Chondrocyte (in vitro differentiated cells): ENCODE measurements at regions not wholly inside any gene's neighbourhood (a gene's known extent, or its start where the extent isn't known, plus 50 kb on each side); places are given as distances from the start of the nearest gene placed in this dataset.
"Not testable (repeated sequence)": the region's sequence is repeated elsewhere in the genome, so short reads cannot be mapped to it uniquely, and the experiment has no call there.

ENCODE experiments used
- DNase-seq: peaks from one replicate; pipeline ENCODE4 v3.0.0; 2021; ENCODE audit warnings: mixed read lengths, low spot score
- H3K27ac Mint-ChIP-seq: one replicate; pipeline ENCODE4 v1.8.0; 2021; ENCODE audit warnings: mild to moderate bottlenecking, moderate library complexity, mixed read lengths; ENCODE audit not compliant: unreplicated experiment
- H3K27me3 Mint-ChIP-seq: 2 replicates; pipeline ENCODE4 v1.8.0; 2021; ENCODE audit warnings: low read depth, mixed read lengths
- H3K36me3 Mint-ChIP-seq: 2 replicates; pipeline ENCODE4 v1.8.0; 2021; ENCODE audit warnings: low read depth, mixed read lengths
- H3K4me1 Mint-ChIP-seq: 2 replicates; pipeline ENCODE4 v1.8.0; 2021; ENCODE audit warnings: low read depth, mild to moderate bottlenecking, mixed read lengths
- H3K4me3 Mint-ChIP-seq: one replicate; pipeline ENCODE4 v1.8.0; 2021; ENCODE audit warnings: mild to moderate bottlenecking, moderate library complexity, mixed read lengths; ENCODE audit not compliant: unreplicated experiment
- H3K9me3 Mint-ChIP-seq: 2 replicates; pipeline ENCODE4 v1.8.0; 2021; ENCODE audit warnings: low read depth, mixed read lengths
- CTCF ChIP-seq: fragments of 200-600 bp; sonication (generic); IDR thresholded peaks from 2 replicates; pipeline ENCODE4 v1.5.0; 2021; ENCODE audit warnings: antibody characterized with exemption, mild to moderate bottlenecking, moderate library complexity

DNA sequence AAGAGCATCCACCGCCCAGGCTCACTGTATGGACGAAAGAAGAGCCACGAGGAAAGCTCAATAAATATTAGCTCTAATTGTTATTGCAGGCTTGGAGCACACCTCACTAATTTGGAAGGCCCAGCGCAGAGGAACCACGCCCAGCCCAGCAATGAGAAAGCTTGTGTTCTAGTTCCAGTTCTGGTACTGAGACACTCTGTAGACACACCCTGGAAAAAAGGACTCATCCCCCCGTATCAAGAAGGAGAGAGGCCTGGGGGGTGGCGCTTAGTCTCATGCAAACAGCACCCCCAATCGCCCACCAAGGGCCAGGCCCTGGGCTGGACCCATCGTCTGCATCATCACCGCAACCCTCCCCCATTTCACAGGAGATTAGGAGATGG is 156.9 kb downstream of the BMP7 start:
- Mint-ChIP-seq H3K9me3 (peaks cover 5% of the 10 kb centered on the region), H3K36me3 (peaks cover 3% of the 10 kb centered on the region), H3K27ac (no peak overlapping the region), H3K27me3 (peaks cover 41% of the 10 kb centered on the region), H3K4me3 (no peak overlapping the region), H3K4me1 (no peaks in the 10 kb centered on the region)
- DNase-seq: no peak
- no peak for TF ChIP-seq CTCF

- H3K27ac Mint-ChIP-seq, H3K9me3 Mint-ChIP-seq, H3K36me3 Mint-ChIP-seq, DNase-seq, H3K4me1 Mint-ChIP-seq, H3K4me3 Mint-ChIP-seq: not testable (repeated sequence)
- peaks cover 34% of the 10 kb centered on the region for H3K27me3 Mint-ChIP-seq
Measured at GRCh38 chr20:57110121-57111027, 156.1 kb downstream of the BMP7 start.

- DNase-seq: no peak
- Mint-ChIP-seq H3K27me3 (peaks cover 34% of the 10 kb centered on the region), H3K36me3 (peaks cover 3% of the 10 kb centered on the region), H3K4me3 (no peak overlapping the region), H3K4me1 (no peaks in the 10 kb centered on the region), H3K9me3 (peaks cover 7% of the 10 kb centered on the region), H3K27ac (no peak overlapping the region)
- no peak for TF ChIP-seq CTCF
Measured at GRCh38 chr20:57111028-57111373, 155.4 kb downstream of the BMP7 start.

DNA sequence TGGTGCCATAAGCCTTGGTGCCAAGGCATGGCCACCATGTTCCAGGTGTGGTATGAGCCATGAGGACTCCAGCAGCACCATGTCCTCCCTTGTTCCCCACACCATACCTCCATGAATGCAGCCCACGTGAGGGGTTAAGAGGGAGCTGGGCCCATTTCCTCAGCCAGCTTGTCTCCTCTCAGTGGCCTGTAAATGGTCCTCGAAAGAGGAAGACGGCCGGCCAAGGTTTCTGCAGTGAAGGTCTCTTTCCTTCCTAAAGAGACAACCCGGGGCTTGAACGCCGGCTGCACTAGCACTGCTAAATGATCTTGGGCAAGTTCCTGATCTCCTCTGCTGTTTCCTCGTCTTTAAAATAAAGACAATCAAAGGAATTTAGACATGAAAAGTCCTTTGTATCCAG is 154.0 kb downstream of the BMP7 start:
- Mint-ChIP-seq H3K9me3 (peaks cover 9% of the 10 kb centered on the region), H3K36me3 (peaks cover 3% of the 10 kb centered on the region)

DNA sequence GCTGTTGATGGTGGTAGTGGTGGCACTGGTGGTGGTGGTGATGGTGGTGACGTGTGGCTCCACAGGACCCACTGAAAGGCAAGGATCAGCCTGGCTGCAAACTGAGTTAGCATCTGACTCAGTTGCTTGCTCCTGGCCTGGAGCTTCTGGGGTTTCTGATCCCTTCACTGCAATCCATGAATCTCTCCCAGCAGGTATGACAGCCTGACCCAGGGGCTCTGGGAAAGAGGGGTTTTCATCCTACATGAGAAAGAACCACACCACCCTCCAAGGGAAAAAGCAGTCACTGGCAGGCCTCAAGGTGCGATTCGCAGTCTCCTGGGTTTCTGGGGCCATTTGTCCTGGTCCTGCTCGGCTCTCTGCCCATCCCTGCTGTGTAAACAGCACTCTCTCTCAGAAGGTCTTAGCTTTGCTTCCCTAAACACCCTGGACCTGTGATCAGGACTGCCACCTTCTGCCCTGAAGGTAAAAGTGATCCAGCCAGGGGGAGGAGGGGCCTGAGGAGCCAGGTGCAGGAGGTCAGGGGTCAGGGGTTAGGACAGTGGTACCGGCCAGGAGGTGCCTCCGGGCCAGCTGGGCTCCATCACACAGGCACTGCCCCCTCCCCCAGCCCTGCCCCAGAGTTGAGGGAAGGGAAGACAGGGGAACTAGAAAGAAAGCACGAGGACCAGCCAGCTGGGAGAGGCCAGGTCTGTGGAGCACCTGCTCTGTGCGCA is 152.0 kb downstream of the BMP7 start:
- peaks cover 3% of the 10 kb centered on the region for H3K36me3 Mint-ChIP-seq
- no peak for TF ChIP-seq CTCF
- peaks cover 25% of the 10 kb centered on the region for H3K27me3 Mint-ChIP-seq
- H3K9me3 Mint-ChIP-seq: peaks cover 9% of the 10 kb centered on the region
- no peak overlapping the region for H3K27ac Mint-ChIP-seq
- no peak overlapping the region for H3K4me3 Mint-ChIP-seq
- no peaks in the 10 kb centered on the region for H3K4me1 Mint-ChIP-seq
- DNase-seq: no peak

More for the DNA sequence above, 154.0 kb downstream of the BMP7 start:
- Mint-ChIP-seq H3K4me3 (no peak overlapping the region), H3K27ac (no peak overlapping the region), H3K4me1 (no peaks in the 10 kb centered on the region), H3K27me3 (peaks cover 30% of the 10 kb centered on the region)
- DNase-seq: no peak
- no peak for TF ChIP-seq CTCF
